ENCODE measurements at regions not wholly inside any gene's neighbourhood (a gene's known extent, or its start where the extent isn't known, plus 50 kb on each side); places are given as distances from the start of the nearest gene placed in this dataset.
A peak's percentile ranks its signal among the peaks of the same experiment; 100 is the strongest.

- H2AK5ac ChIP-seq (ENCODE audit: low read length, severe bottlenecking): no peak overlapping the region
- 0% methylated on average over 2 of the region's 5 CpGs for WGBS
- no peaks in the 10 kb centered on the region for H3K4me1 ChIP-seq (ENCODE audit: control insufficient read depth, insufficient read depth, low read depth, low read length)
- H4K91ac ChIP-seq (ENCODE audit: low read length): no peak overlapping the region
- no peak overlapping the region for H2AFZ ChIP-seq (ENCODE audit: low read depth, low read length)
- peak overlapping the region; percentile 23 for H3K4me2 ChIP-seq (ENCODE audit: low read length, poor library complexity, severe bottlenecking)
- H2BK12ac ChIP-seq (ENCODE audit: low read length in 2 of 2): no peak overlapping the region
- H3K23ac ChIP-seq (ENCODE audit: low read length in 2 of 2): no peak overlapping the region
- no peak overlapping the region for H3K4ac ChIP-seq (ENCODE audit: low read depth in 1 of 2, low read length in 2 of 2)
- H3K36me3 ChIP-seq (ENCODE audit: control insufficient read depth in 1 of 2, insufficient read depth in 2 of 2, low read depth in 1 of 2, low read length in 2 of 2): no peaks in the 10 kb centered on the region
- H3K4me3 ChIP-seq (ENCODE audit: insufficient read depth in 1 of 2, low read depth in 1 of 2, low read length in 2 of 2): no peak overlapping the region
- no peak overlapping the region for H2BK15ac ChIP-seq (ENCODE audit: low read depth, poor library complexity, severe bottlenecking)
- H3K9ac ChIP-seq (ENCODE audit: low read length): no peak overlapping the region
- no peak overlapping the region for H3K14ac ChIP-seq (ENCODE audit: low read length in 2 of 2)
- H3K18ac ChIP-seq (ENCODE audit: low read depth in 1 of 2, low read length in 2 of 2): no peak overlapping the region
- H4K8ac ChIP-seq (ENCODE audit: low read length): no peak overlapping the region
- no peaks in the 10 kb centered on the region for H3K79me1 ChIP-seq (replicated peaks; ENCODE audit: low read length, poor library complexity, severe bottlenecking)
- H3K9me3 ChIP-seq (ENCODE audit: control insufficient read depth, low read length): no peaks in the 10 kb centered on the region
- no peak overlapping the region for H2BK5ac ChIP-seq (ENCODE audit: low read depth, low read length, poor library complexity, severe bottlenecking)
- peak overlapping the region; percentile 85 for H3K27ac ChIP-seq (ENCODE audit: low read length, poor library complexity, severe bottlenecking)
- peak; percentile 55 for DNase-seq
- H3K27me3 ChIP-seq (ENCODE audit: control insufficient read depth in 1 of 2, insufficient read depth in 1 of 2, low read length in 2 of 2): peaks cover 0 to 11% of the 10 kb centered on the region in 2 experiments
- H2BK120ac ChIP-seq (ENCODE audit: low read depth, low read length): no peak overlapping the region
Measured at GRCh38 chrX:113399506-113400192, 559.0 kb upstream of the AMOT start.

DNA sequence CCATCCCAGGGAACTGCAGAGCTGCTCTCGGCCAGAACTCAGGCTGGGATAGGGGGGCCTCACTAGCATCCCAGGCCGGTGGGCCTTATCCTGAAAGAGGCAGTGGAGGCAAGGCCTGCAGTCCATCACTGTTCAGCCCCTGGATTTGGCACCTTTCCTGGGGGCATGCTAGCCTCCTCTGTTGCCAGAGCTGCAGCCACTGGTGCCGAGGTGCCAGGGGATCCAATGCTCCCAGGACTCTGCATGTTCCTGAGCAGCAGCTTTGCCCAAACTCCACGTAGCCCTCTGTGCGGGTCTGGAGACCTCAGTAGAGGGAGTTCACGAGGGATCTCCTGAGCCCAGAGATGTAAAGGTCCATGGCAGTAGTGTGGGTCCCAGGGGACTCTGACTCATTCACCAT is 551.7 kb upstream of the AMOT start:
- Histone ChIP-seq H3K4me2 (ENCODE audit: low read length, poor library complexity, severe bottlenecking) (no peak overlapping the region), H3K4ac (ENCODE audit: low read depth in 1 of 2, low read length in 2 of 2) (no peak overlapping the region), H2BK120ac (ENCODE audit: low read depth, low read length) (no peak overlapping the region), H2BK12ac (ENCODE audit: low read length in 2 of 2) (no peak overlapping the region), H2AK5ac (ENCODE audit: low read length, severe bottlenecking) (no peak overlapping the region), H3K9ac (ENCODE audit: low read length) (no peak overlapping the region), H2BK15ac (ENCODE audit: low read depth, poor library complexity, severe bottlenecking) (no peak overlapping the region), H4K91ac (ENCODE audit: low read length) (no peak overlapping the region), H3K36me3 (ENCODE audit: control insufficient read depth in 1 of 2, insufficient read depth in 2 of 2, low read depth in 1 of 2, low read length in 2 of 2) (no peaks in the 10 kb centered on the region), H3K4me3 (ENCODE audit: insufficient read depth in 1 of 2, low read depth in 1 of 2, low read length in 2 of 2) (no peak overlapping the region), H2BK5ac (ENCODE audit: low read depth, low read length, poor library complexity, severe bottlenecking) (no peak overlapping the region), H3K27ac (ENCODE audit: low read length, poor library complexity, severe bottlenecking) (no peak overlapping the region), H3K4me1 (ENCODE audit: control insufficient read depth, insufficient read depth, low read depth, low read length) (no peaks in the 10 kb centered on the region), H4K8ac (ENCODE audit: low read length) (no peak overlapping the region), H3K79me1 (replicated peaks; ENCODE audit: low read length, poor library complexity, severe bottlenecking) (no peaks in the 10 kb centered on the region), H3K27me3 (ENCODE audit: control insufficient read depth in 1 of 2, insufficient read depth in 1 of 2, low read length in 2 of 2) (peaks cover 0 to 5% of the 10 kb centered on the region in 2 experiments), H2AFZ (ENCODE audit: low read depth, low read length) (no peak overlapping the region), H3K23ac (ENCODE audit: low read length in 2 of 2) (no peak overlapping the region), H3K9me3 (ENCODE audit: control insufficient read depth, low read length) (peaks cover 5% of the 10 kb centered on the region), H3K18ac (ENCODE audit: low read depth in 1 of 2, low read length in 2 of 2) (no peak overlapping the region), H3K14ac (ENCODE audit: low read length in 2 of 2) (no peak overlapping the region)
- DNase-seq: no peak
- 96% methylated on average over 6 of the region's 6 CpGs for WGBS

- no peak overlapping the region for H3K27ac ChIP-seq (ENCODE audit: low read length, poor library complexity, severe bottlenecking)
- no peak overlapping the region for H2BK5ac ChIP-seq (ENCODE audit: low read depth, low read length, poor library complexity, severe bottlenecking)
- H2AK5ac ChIP-seq (ENCODE audit: low read length, severe bottlenecking): no peak overlapping the region
- peak overlapping the region in 1 of 2 experiments; percentile 20 for H3K4me3 ChIP-seq (ENCODE audit: insufficient read depth in 1 of 2, low read depth in 1 of 2, low read length in 2 of 2)
- H3K9ac ChIP-seq (ENCODE audit: low read length): no peak overlapping the region
- H3K18ac ChIP-seq (ENCODE audit: low read depth in 1 of 2, low read length in 2 of 2): no peak overlapping the region
- peaks cover 0 to 5% of the 10 kb centered on the region in 2 experiments for H3K27me3 ChIP-seq (ENCODE audit: control insufficient read depth in 1 of 2, insufficient read depth in 1 of 2, low read length in 2 of 2)
- no peak overlapping the region for H2BK15ac ChIP-seq (ENCODE audit: low read depth, poor library complexity, severe bottlenecking)
- no peaks in the 10 kb centered on the region for H3K36me3 ChIP-seq (ENCODE audit: control insufficient read depth in 1 of 2, insufficient read depth in 2 of 2, low read depth in 1 of 2, low read length in 2 of 2)
- no peaks in the 10 kb centered on the region for H3K4me1 ChIP-seq (ENCODE audit: control insufficient read depth, insufficient read depth, low read depth, low read length)
- WGBS: 97% methylated on average over 10 of the region's 13 CpGs
- no peak overlapping the region for H3K14ac ChIP-seq (ENCODE audit: low read length in 2 of 2)
- H3K4ac ChIP-seq (ENCODE audit: low read depth in 1 of 2, low read length in 2 of 2): no peak overlapping the region
- no peak overlapping the region for H2AFZ ChIP-seq (ENCODE audit: low read depth, low read length)
- no peak overlapping the region for H2BK120ac ChIP-seq (ENCODE audit: low read depth, low read length)
- DNase-seq: no peak
- H3K23ac ChIP-seq (ENCODE audit: low read length in 2 of 2): no peak overlapping the region
- H4K91ac ChIP-seq (ENCODE audit: low read length): no peak overlapping the region
- peaks cover 5% of the 10 kb centered on the region for H3K9me3 ChIP-seq (ENCODE audit: control insufficient read depth, low read length)
- no peak overlapping the region for H3K4me2 ChIP-seq (ENCODE audit: low read length, poor library complexity, severe bottlenecking)
- no peak overlapping the region for H4K8ac ChIP-seq (ENCODE audit: low read length)
- H2BK12ac ChIP-seq (ENCODE audit: low read length in 2 of 2): no peak overlapping the region
- H3K79me1 ChIP-seq (replicated peaks; ENCODE audit: low read length, poor library complexity, severe bottlenecking): no peaks in the 10 kb centered on the region
Measured at GRCh38 chrX:113391875-113392274, 551.2 kb upstream of the AMOT start.

DNA sequence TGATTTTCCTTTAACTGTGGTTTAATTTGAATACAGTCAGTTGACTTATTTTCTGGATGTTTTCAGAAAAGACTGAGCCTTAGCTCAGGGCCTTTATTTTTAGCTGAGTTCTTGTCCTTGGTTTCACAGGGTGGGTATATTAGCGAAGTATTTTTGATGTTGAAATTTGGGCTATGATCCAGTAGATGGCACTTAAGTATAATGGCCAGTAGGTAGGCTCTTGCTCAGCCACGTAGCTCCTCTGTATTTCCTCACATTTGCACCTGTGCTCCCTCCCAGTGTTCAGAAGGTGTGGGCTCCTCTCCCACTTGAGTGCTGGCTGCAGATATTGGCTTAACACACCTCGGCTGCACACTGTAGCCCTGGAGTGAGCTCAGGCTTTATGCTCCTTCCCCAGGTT is 549.9 kb upstream of the AMOT start:
- no peak overlapping the region for H3K23ac ChIP-seq (ENCODE audit: low read length in 2 of 2)
- H3K9me3 ChIP-seq (ENCODE audit: control insufficient read depth, low read length): peaks cover 5% of the 10 kb centered on the region
- 92% methylated on average over 3 of the region's 3 CpGs for WGBS
- no peak overlapping the region for H3K14ac ChIP-seq (ENCODE audit: low read length in 2 of 2)
- no peak overlapping the region for H4K8ac ChIP-seq (ENCODE audit: low read length)
- H2BK15ac ChIP-seq (ENCODE audit: low read depth, poor library complexity, severe bottlenecking): no peak overlapping the region
- no peak overlapping the region for H2BK12ac ChIP-seq (ENCODE audit: low read length in 2 of 2)
- no peaks in the 10 kb centered on the region for H3K4me1 ChIP-seq (ENCODE audit: control insufficient read depth, insufficient read depth, low read depth, low read length)
- no peak overlapping the region for H4K91ac ChIP-seq (ENCODE audit: low read length)
- H2BK120ac ChIP-seq (ENCODE audit: low read depth, low read length): no peak overlapping the region
- H2BK5ac ChIP-seq (ENCODE audit: low read depth, low read length, poor library complexity, severe bottlenecking): no peak overlapping the region
- no peak for DNase-seq
- no peaks in the 10 kb centered on the region for H3K79me1 ChIP-seq (replicated peaks; ENCODE audit: low read length, poor library complexity, severe bottlenecking)
- no peak overlapping the region for H3K18ac ChIP-seq (ENCODE audit: low read depth in 1 of 2, low read length in 2 of 2)
- H3K4me2 ChIP-seq (ENCODE audit: low read length, poor library complexity, severe bottlenecking): no peak overlapping the region
- no peak overlapping the region for H3K4me3 ChIP-seq (ENCODE audit: insufficient read depth in 1 of 2, low read depth in 1 of 2, low read length in 2 of 2)
- no peak overlapping the region for H3K4ac ChIP-seq (ENCODE audit: low read depth in 1 of 2, low read length in 2 of 2)
- H3K27ac ChIP-seq (ENCODE audit: low read length, poor library complexity, severe bottlenecking): no peak overlapping the region
- H2AK5ac ChIP-seq (ENCODE audit: low read length, severe bottlenecking): no peak overlapping the region
- H3K27me3 ChIP-seq (ENCODE audit: control insufficient read depth in 1 of 2, insufficient read depth in 1 of 2, low read length in 2 of 2): peaks cover 0 to 5% of the 10 kb centered on the region in 2 experiments
- no peak overlapping the region for H3K9ac ChIP-seq (ENCODE audit: low read length)
- no peaks in the 10 kb centered on the region for H3K36me3 ChIP-seq (ENCODE audit: control insufficient read depth in 1 of 2, insufficient read depth in 2 of 2, low read depth in 1 of 2, low read length in 2 of 2)
- H2AFZ ChIP-seq (ENCODE audit: low read depth, low read length): no peak overlapping the region
